ENCODE measurements at regions not wholly inside any gene's neighbourhood (a gene's known extent, or its start where the extent isn't known, plus 50 kb on each side); places are given as distances from the start of the nearest gene placed in this dataset.

- TF ChIP-seq CTCF (IDR thresholded peaks at IDR 0.05; ENCODE audit: insufficient read depth, low read depth, low read length) (no peak), EZH2 (IDR thresholded peaks at IDR 0.05; ENCODE audit: insufficient read depth, low read length) (no peak)
These were observed 397.4 kb upstream of the PKN2 start for GRCh38 chr1:88286716-88287115.
